Lower leg skin (tissue), 4 donors: ENCODE measurements at regions not wholly inside any gene's neighbourhood (a gene's known extent, or its start where the extent isn't known, plus 50 kb on each side); places are given as distances from the start of the nearest gene placed in this dataset.
"Not testable (repeated sequence)": the region's sequence is repeated elsewhere in the genome, so short reads cannot be mapped to it uniquely, and the experiment has no call there.

Experiments
- DNase-seq, 2 donors: peaks; one replicate each; pipeline ENCODE4 v3.0.0-alpha.2; 2019; ENCODE audit warnings: low spot score in 2 of 2
- H3K4me3 ChIP-seq: fragments of 200-600 bp; sonication (generic); 2 replicates; pipeline ENCODE4 v1.5.1; 2017; ENCODE audit warnings: mild to moderate bottlenecking, low read depth; ENCODE audit not compliant: poor library complexity, severe bottlenecking
- CTCF ChIP-seq, 3 donors: fragments of 450-650 bp; IDR thresholded peaks; one replicate each; pipeline ENCODE4 v1.5.1; 2016; ENCODE audit warnings: antibody characterized with exemption in 3 of 3, mild to moderate bottlenecking in 3 of 3, moderate library complexity in 2 of 3
- POLR2A ChIP-seq, 2 donors: fragments of 450-650 bp; IDR thresholded peaks; one replicate each; pipeline ENCODE4 v1.6.1; 2016 to 2017; ENCODE audit warnings: antibody characterized with exemption in 2 of 2, mild to moderate bottlenecking in 1 of 2, moderate library complexity in 1 of 2
- WGBS, 2 donors: methylation state at CpG; one replicate each; pipeline ENCODE4 v1.1.5; 2018; 5-methylcytosine and 5-hydroxymethylcytosine counted together
- intact Hi-C: fragments of 100-400 bp; cut with DNase I; formaldehyde crosslinking; loops from one replicate; pipeline ENCODE4 v1.15.0; 2023; ENCODE audit warnings: low total_unique reads

- intact Hi-C loops: no loop called here
- TF ChIP-seq POLR2A (IDR thresholded peaks at IDR 0.05) (no peak), CTCF (IDR thresholded peaks at IDR 0.05) (no peak)
- H3K4me3 ChIP-seq: no peak overlapping the region
- DNase-seq: no peak
- 48 to 52% methylated on average over 3 of the region's 3 CpGs for WGBS, 2 donors
Measured at GRCh38 chr2:219861307-219861706, 233.9 kb downstream of the SLC4A3 start.

GRCh38 chr2:219864154-219864553 lies 236.7 kb downstream of the SLC4A3 start:
- no peak overlapping the region for H3K4me3 ChIP-seq
- intact Hi-C loops: no loop called here
- 43 to 49% methylated on average over 2 of the region's 2 CpGs for WGBS, 2 donors
- TF ChIP-seq CTCF (IDR thresholded peaks at IDR 0.05) (no peak), POLR2A (IDR thresholded peaks at IDR 0.05) (no peak)
- DNase-seq: no peak

- WGBS, 2 donors: 75 to 82% methylated on average over 2 of the region's 2 CpGs
- intact Hi-C loops: no loop called here
- TF ChIP-seq POLR2A (IDR thresholded peaks at IDR 0.05): no peak
Measured at GRCh38 chr2:219868635-219869034, 241.2 kb downstream of the SLC4A3 start.

GRCh38 chr2:219870041-219870440 lies 242.6 kb downstream of the SLC4A3 start:
- WGBS, 2 donors: 69 to 70% methylated on average over 3 of the region's 3 CpGs
- TF ChIP-seq POLR2A (IDR thresholded peaks at IDR 0.05) (no peak), CTCF (IDR thresholded peaks at IDR 0.05) (no peak)
- no peak for DNase-seq
- intact Hi-C loops: no loop called here
- H3K4me3 ChIP-seq: no peak overlapping the region

More at GRCh38 chr2:219868635-219869034, 241.2 kb downstream of the SLC4A3 start:
- DNase-seq: no peak
- H3K4me3 ChIP-seq: no peak overlapping the region

- no peak for DNase-seq
- intact Hi-C loops: no loop called here
- H3K4me3 ChIP-seq: no peak overlapping the region
- no peak for TF ChIP-seq CTCF (IDR thresholded peaks at IDR 0.05)
- WGBS, 2 donors: 71 to 77% methylated on average over 8 of the region's 8 CpGs
Measured at GRCh38 chr2:219871351-219871750, 243.9 kb downstream of the SLC4A3 start.

GRCh38 chr2:219875036-219875435 lies 247.6 kb downstream of the SLC4A3 start:
- intact Hi-C loops: no loop called here
- no peak for DNase-seq
- 92 to 94% methylated on average over 1 of the region's 1 CpG for WGBS, 2 donors

GRCh38 chr2:219875986-219876385 lies 248.6 kb downstream of the SLC4A3 start:
- WGBS, 2 donors: 63 to 97% methylated on average over 3 of the region's 3 CpGs
- H3K4me3 ChIP-seq, intact Hi-C loops, DNase-seq: not testable (repeated sequence)

More at GRCh38 chr2:219875036-219875435, 247.6 kb downstream of the SLC4A3 start:
- TF ChIP-seq POLR2A (IDR thresholded peaks at IDR 0.05): no peak
- no peak for TF ChIP-seq CTCF (IDR thresholded peaks at IDR 0.05)
- no peak overlapping the region for H3K4me3 ChIP-seq
